ENCODE measurements at regions not wholly inside any gene's neighbourhood (a gene's known extent, or its start where the extent isn't known, plus 50 kb on each side); places are given as distances from the start of the nearest gene placed in this dataset.

DNA sequence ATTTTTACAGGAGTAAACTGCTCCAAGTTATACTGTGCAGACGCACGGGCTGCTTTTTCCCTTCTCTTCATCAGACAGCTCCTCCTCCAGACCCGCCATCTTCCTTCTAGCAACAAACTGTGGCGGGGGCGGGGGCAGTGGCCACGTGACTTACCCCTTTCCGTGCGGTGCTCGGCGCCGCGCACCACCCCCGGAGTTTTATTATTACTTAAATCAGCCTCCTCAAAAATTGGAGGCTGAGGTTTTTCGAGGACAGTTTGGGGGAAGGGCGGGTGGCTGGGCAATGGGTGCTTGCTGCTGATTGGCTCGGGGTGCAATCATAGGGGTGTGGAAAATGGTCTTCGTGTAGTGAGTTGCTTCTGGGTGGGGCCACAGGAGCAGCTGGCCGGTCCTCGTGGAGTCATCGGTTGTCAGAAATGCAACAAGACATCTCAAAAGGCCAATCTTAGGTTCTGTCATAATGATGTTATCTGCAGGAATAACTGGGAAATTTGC is 77.1 kb upstream of the MFGE8 start (continued):
- TF ChIP-seq EP300 (IDR thresholded peaks at IDR 0.05; ENCODE audit: borderline replicate concordance in 1 of 2, low read depth in 2 of 2, low read length in 2 of 2) (no peak), KDM5A (IDR thresholded peaks at IDR 0.05; ENCODE audit: low read length) (no peak)

Data from H1 (cell line).